ENCODE measurements at regions not wholly inside any gene's neighbourhood (a gene's known extent, or its start where the extent isn't known, plus 50 kb on each side); places are given as distances from the start of the nearest gene placed in this dataset.

GRCh38 chr14:99067927-99068326 lies 204.1 kb downstream of the BCL11B start:
- TF ChIP-seq POLR2AphosphoS5 (IDR thresholded peaks at IDR 0.05) (no peak), POLR2A (IDR thresholded peaks at IDR 0.05) (no peak), EP300 (IDR thresholded peaks at IDR 0.05) (no peak)
- TF ChIP-seq, protein P1, sequence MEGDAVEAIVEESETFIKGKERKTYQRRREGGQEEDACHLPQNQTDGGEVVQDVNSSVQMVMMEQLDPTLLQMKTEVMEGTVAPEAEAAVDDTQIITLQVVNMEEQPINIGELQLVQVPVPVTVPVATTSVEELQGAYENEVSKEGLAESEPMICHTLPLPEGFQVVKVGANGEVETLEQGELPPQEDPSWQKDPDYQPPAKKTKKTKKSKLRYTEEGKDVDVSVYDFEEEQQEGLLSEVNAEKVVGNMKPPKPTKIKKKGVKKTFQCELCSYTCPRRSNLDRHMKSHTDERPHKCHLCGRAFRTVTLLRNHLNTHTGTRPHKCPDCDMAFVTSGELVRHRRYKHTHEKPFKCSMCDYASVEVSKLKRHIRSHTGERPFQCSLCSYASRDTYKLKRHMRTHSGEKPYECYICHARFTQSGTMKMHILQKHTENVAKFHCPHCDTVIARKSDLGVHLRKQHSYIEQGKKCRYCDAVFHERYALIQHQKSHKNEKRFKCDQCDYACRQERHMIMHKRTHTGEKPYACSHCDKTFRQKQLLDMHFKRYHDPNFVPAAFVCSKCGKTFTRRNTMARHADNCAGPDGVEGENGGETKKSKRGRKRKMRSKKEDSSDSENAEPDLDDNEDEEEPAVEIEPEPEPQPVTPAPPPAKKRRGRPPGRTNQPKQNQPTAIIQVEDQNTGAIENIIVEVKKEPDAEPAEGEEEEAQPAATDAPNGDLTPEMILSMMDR (IDR thresholded peaks at IDR 0.05) = no peak
